IMR-90 (cell line): ENCODE measurements at regions not wholly inside any gene's neighbourhood (a gene's known extent, or its start where the extent isn't known, plus 50 kb on each side); places are given as distances from the start of the nearest gene placed in this dataset.
A peak's percentile ranks its signal among the peaks of the same experiment; 100 is the strongest.

Experiments used
- ATAC-seq: fragments of 200-7000 bp; cut with Tn5 transposase; 2 replicates; pipeline ENCODE4 v1.9.1; 2020; ENCODE audit warnings: low read depth, mild to moderate bottlenecking, moderate library complexity
- BruUV-seq: library from RNA; stranded (reverse); fragments of 400-500 nt; replicated peaks from 2 replicates; lab custom pipeline; 2021; lab: Mats Ljungman, UMichigan
- CTCF ChIA-PET: fragments of 300-600 bp; formaldehyde crosslinking; extraction: SDS; loops from one replicate; lab custom pipeline; 2021; ENCODE audit warnings: antibody characterized with exemption; lab: Yijun Ruan, JAX
- POLR2A ChIA-PET: fragments of 300-600 bp; sonication (Branson Sonifier 250); formaldehyde crosslinking; loops from one replicate; lab custom pipeline; 2022; ENCODE audit warnings: antibody characterized with exemption; ENCODE audit not compliant: unreplicated experiment; lab: Charles Lee
- DNase-seq: peaks from one replicate; pipeline ENCODE4 v3.0.0; 2013
- H2AFZ ChIP-seq: replicated peaks from 2 replicates; pipeline ENCODE3; 2013; ENCODE audit warnings: low read length, mild to moderate bottlenecking; ENCODE audit not compliant: poor library complexity
- H2AK5ac ChIP-seq: 2 replicates; pipeline ENCODE4 v1.6.1; 2013; ENCODE audit warnings: low read depth, low read length, inconsistent platforms
- H2AK9ac ChIP-seq: replicated peaks from 2 replicates; pipeline ENCODE3; 2013; ENCODE audit warnings: mild to moderate bottlenecking, low read depth, low read length, moderate library complexity; ENCODE audit not compliant: poor library complexity
- H2BK120ac ChIP-seq: 2 replicates; pipeline ENCODE4 v1.6.1; 2013; ENCODE audit warnings: low read depth, low read length, inconsistent platforms
- H2BK15ac ChIP-seq: 3 replicates; pipeline ENCODE4 v1.6.1; 2013; ENCODE audit warnings: low read depth, low read length, inconsistent platforms
- H2BK20ac ChIP-seq: 2 replicates; pipeline ENCODE4 v1.6.1; 2013; ENCODE audit warnings: low read depth, mild to moderate bottlenecking, inconsistent platforms, low read length, moderate library complexity
- H2BK5ac ChIP-seq: 2 replicates; pipeline ENCODE4 v1.6.1; 2013; ENCODE audit warnings: mild to moderate bottlenecking, low read depth, low read length, inconsistent platforms; ENCODE audit not compliant: poor library complexity, severe bottlenecking
- H3K14ac ChIP-seq: replicated peaks from 2 replicates; pipeline ENCODE4 v1.6.1; 2013; ENCODE audit warnings: low read depth, low read length, inconsistent platforms
- H3K18ac ChIP-seq: 2 replicates; pipeline ENCODE4 v1.6.1; 2013; ENCODE audit warnings: low read depth, low read length, control low read depth
- H3K23ac ChIP-seq: 2 replicates; pipeline ENCODE4 v1.6.1; 2013; ENCODE audit warnings: low read depth, low read length, inconsistent platforms
- H3K27ac ChIP-seq: 2 replicates; pipeline ENCODE4 v1.5.1; 2013; ENCODE audit warnings: mild to moderate bottlenecking, control low read depth, low read length; ENCODE audit not compliant: insufficient read depth
- H3K27me3 ChIP-seq: 2 replicates; pipeline ENCODE4 v1.6.1; 2013; ENCODE audit warnings: low read length; ENCODE audit not compliant: control insufficient read depth, insufficient read depth
- H3K36me3 ChIP-seq: 2 replicates; pipeline ENCODE4 v1.6.1; 2013; ENCODE audit warnings: low read length, mixed read lengths; ENCODE audit not compliant: control insufficient read depth, insufficient read depth
- H3K4ac ChIP-seq: 2 replicates; pipeline ENCODE4 v1.6.1; 2013; ENCODE audit warnings: low read depth, low read length, inconsistent platforms
- H3K4me1 ChIP-seq: 2 replicates; pipeline ENCODE4 v1.6.1; 2013; ENCODE audit warnings: low read length, mixed read lengths; ENCODE audit not compliant: control insufficient read depth, insufficient read depth
- H3K4me2 ChIP-seq: 2 replicates; pipeline ENCODE4 v1.6.1; 2013; ENCODE audit warnings: low read depth, mild to moderate bottlenecking, control low read depth, low read length, moderate library complexity
- H3K4me3 ChIP-seq: 2 replicates; pipeline ENCODE4 v1.5.1; 2013; ENCODE audit warnings: low read depth, mild to moderate bottlenecking, control low read depth, low read length, moderate library complexity; ENCODE audit not compliant: insufficient read depth
- H3K56ac ChIP-seq: 2 replicates; pipeline ENCODE4 v1.6.1; 2013; ENCODE audit warnings: low read length, inconsistent platforms; ENCODE audit not compliant: insufficient read depth; ENCODE audit errors: extremely low read depth
- H3K79me1 ChIP-seq, 2 experiments: 2 replicates each; pipeline ENCODE4 v1.6.1; 2013; ENCODE audit warnings: low read length in 2 of 2, inconsistent platforms in 1 of 2, low read depth in 1 of 2
- H3K9ac ChIP-seq: 2 replicates; pipeline ENCODE4 v1.6.1; 2013; ENCODE audit warnings: low read depth, low read length, control low read depth
- H3K9me1 ChIP-seq: 2 replicates; pipeline ENCODE4 v1.6.1; 2013; ENCODE audit warnings: low read length, inconsistent platforms; ENCODE audit not compliant: insufficient read depth
- H3K9me3 ChIP-seq: 2 replicates; pipeline ENCODE4 v1.6.1; 2013; ENCODE audit warnings: low read length; ENCODE audit not compliant: control insufficient read depth, insufficient read depth
- H4K20me1 ChIP-seq: 2 replicates; pipeline ENCODE4 v1.6.1; 2013; ENCODE audit warnings: low read length, inconsistent platforms; ENCODE audit not compliant: insufficient read depth
- H4K5ac ChIP-seq: 2 replicates; pipeline ENCODE4 v1.6.1; 2013; ENCODE audit warnings: mild to moderate bottlenecking, low read depth, low read length, control low read depth
- H4K8ac ChIP-seq, 2 experiments: 2 replicates each; pipeline ENCODE4 v1.6.1; 2013; ENCODE audit warnings: low read depth in 2 of 2, low read length in 2 of 2, control low read depth in 1 of 2, inconsistent platforms in 1 of 2
- H4K91ac ChIP-seq: 2 replicates; pipeline ENCODE4 v1.6.1; 2013; ENCODE audit warnings: low read depth, low read length, inconsistent platforms; ENCODE audit not compliant: insufficient read depth
- CEBPB ChIP-seq: IDR thresholded peaks from 2 replicates; pipeline ENCODE4 v1.6.1; 2012; ENCODE audit warnings: low read depth, low read length, improper control_type of control experiment
- FOS ChIP-seq: fragments of 150-350 bp; IDR thresholded peaks from 2 replicates; pipeline ENCODE4 v1.6.1; 2016; ENCODE audit warnings: low read depth, low read length
- NFE2L2 ChIP-seq: fragments of 150-350 bp; IDR thresholded peaks from 2 replicates; pipeline ENCODE4 v1.6.1; 2016; ENCODE audit warnings: low read depth, mild to moderate bottlenecking, low read length
- POLR2A ChIP-seq: IDR thresholded peaks from 2 replicates; pipeline ENCODE4 v1.6.1; 2012; ENCODE audit warnings: mild to moderate bottlenecking, low read depth, low read length
- RFX5 ChIP-seq: IDR thresholded peaks from 2 replicates; pipeline ENCODE4 v1.8.0; 2012; ENCODE audit warnings: low read depth, mild to moderate bottlenecking, low read length, moderate library complexity
- SMC3 ChIP-seq: fragments of 150-350 bp; IDR thresholded peaks from 2 replicates; pipeline ENCODE4 v1.6.1; 2016; ENCODE audit warnings: low read depth, mild to moderate bottlenecking, antibody characterized with exemption, low read length, moderate library complexity
- WGBS, 2 experiments: methylation state at CpG; one replicate each; pipeline versions ENCODE4 v1.1.5 to v1.1.7; 2013; ENCODE audit warnings: missing lambda C conversion rate in 2 of 2; ENCODE audit not compliant: insufficient read length in 1 of 2; ENCODE audit errors: extremely low coverage in 2 of 2; 5-methylcytosine and 5-hydroxymethylcytosine counted together
- dilution Hi-C: fragments of 300-500 bp; cut with HindIII; formaldehyde crosslinking; loops from one replicate; pipeline ENCODE4 v1.14.3; 2018; ENCODE audit warnings: low sequenced_read_pairs; ENCODE audit not compliant: unreplicated experiment
- in situ Hi-C: fragments of 300-500 bp; cut with MboI; formaldehyde crosslinking; loops from 3 replicates; pipeline ENCODE4 v1.14.3; 2019; ENCODE audit warnings: low sequenced_read_pairs, inconsistent platforms, mixed read lengths
- intact Hi-C: fragments of 100-400 bp; cut with micrococcal nuclease; formaldehyde crosslinking; loops from 2 replicates; pipeline ENCODE4 v1.10.0; 2022

GRCh38 chr7:81887098-81888090 lies 117.5 kb upstream of the HGF start:
- Histone ChIP-seq H3K23ac (no peak overlapping the region), H3K9me3 (no peaks in the 10 kb centered on the region), H3K56ac (no peak overlapping the region), H3K36me3 (no peaks in the 10 kb centered on the region), H3K4ac (no peak overlapping the region), H3K4me2 (no peak overlapping the region), H3K9me1 (no peaks in the 10 kb centered on the region), H3K27ac (no peak overlapping the region), H3K18ac (no peak overlapping the region), H2BK120ac (no peak overlapping the region), H3K79me1 (no peaks in the 10 kb centered on the region), H3K27me3 (no peaks in the 10 kb centered on the region), H2BK15ac (no peak overlapping the region), H4K5ac (no peak overlapping the region), H4K91ac (no peak overlapping the region), H4K8ac (no peak overlapping the region), H3K9ac (no peak overlapping the region), H2AK5ac (no peak overlapping the region), H2AFZ (no peak overlapping the region), H4K20me1 (no peaks in the 10 kb centered on the region), H2BK20ac (no peak overlapping the region), H3K14ac (no peak overlapping the region), H3K4me1 (no peaks in the 10 kb centered on the region), H2BK5ac (no peak overlapping the region), H2AK9ac (no peak overlapping the region), H3K4me3 (no peak overlapping the region)
- POLR2A ChIA-PET, result no interaction called here
- TF ChIP-seq FOS (no peak), CEBPB (no peak), SMC3 (no peak), NFE2L2 (no peak), RFX5 (no peak), POLR2A (no peak)
- ATAC-seq (no peak), DNase-seq (peak; percentile 50)
- intact Hi-C loops, result no loop called here
- WGBS, 2 experiments, result no CpG with 5 or more reads among the region's 3 CpGs
- BruUV-seq, result no TSS peak
- dilution Hi-C loops, result no loop called here
- CTCF ChIA-PET, result no interaction called here
- in situ Hi-C loops, result no loop called here
